ENCODE measurements at regions not wholly inside any gene's neighbourhood (a gene's known extent, or its start where the extent isn't known, plus 50 kb on each side); places are given as distances from the start of the nearest gene placed in this dataset.

GRCh38 chr5:145697251-145697990, 137.7 kb downstream of the PRELID2 start:
- peak; percentile 78 for ATAC-seq
- no peak for TF ChIP-seq ZNF565 (CRISPR knock-in tag; conservative IDR thresholded peaks at IDR 0.05; ENCODE audit: low read depth)

GRCh38 chr5:145689235-145689634, 145.9 kb downstream of the PRELID2 start:
- no peak for ATAC-seq
- no peak for TF ChIP-seq TSHZ2 (CRISPR knock-in tag; IDR thresholded peaks at IDR 0.05)
- TF ChIP-seq ZFP30 (CRISPR knock-in tag; IDR thresholded peaks at IDR 0.05): no peak
- TF ChIP-seq ZFP3 (CRISPR knock-in tag; IDR thresholded peaks at IDR 0.05): no peak
- TF ChIP-seq SNAI2 (CRISPR knock-in tag; IDR thresholded peaks at IDR 0.05): no peak
- TF ChIP-seq PPARA (CRISPR knock-in tag; IDR thresholded peaks at IDR 0.05; ENCODE audit: borderline replicate concordance): no peak
- no peak for TF ChIP-seq RARB (CRISPR knock-in tag; IDR thresholded peaks at IDR 0.05)
- TF ChIP-seq ZC3H10 (CRISPR knock-in tag; IDR thresholded peaks at IDR 0.05): no peak
- TF ChIP-seq TCF4 (CRISPR knock-in tag; IDR thresholded peaks at IDR 0.05; ENCODE audit: borderline replicate concordance): no peak
- TF ChIP-seq ZNF8 (CRISPR knock-in tag; IDR thresholded peaks at IDR 0.05): no peak
- no peak for TF ChIP-seq OSR1 (CRISPR knock-in tag; IDR thresholded peaks at IDR 0.05)
- TF ChIP-seq, protein P1, sequence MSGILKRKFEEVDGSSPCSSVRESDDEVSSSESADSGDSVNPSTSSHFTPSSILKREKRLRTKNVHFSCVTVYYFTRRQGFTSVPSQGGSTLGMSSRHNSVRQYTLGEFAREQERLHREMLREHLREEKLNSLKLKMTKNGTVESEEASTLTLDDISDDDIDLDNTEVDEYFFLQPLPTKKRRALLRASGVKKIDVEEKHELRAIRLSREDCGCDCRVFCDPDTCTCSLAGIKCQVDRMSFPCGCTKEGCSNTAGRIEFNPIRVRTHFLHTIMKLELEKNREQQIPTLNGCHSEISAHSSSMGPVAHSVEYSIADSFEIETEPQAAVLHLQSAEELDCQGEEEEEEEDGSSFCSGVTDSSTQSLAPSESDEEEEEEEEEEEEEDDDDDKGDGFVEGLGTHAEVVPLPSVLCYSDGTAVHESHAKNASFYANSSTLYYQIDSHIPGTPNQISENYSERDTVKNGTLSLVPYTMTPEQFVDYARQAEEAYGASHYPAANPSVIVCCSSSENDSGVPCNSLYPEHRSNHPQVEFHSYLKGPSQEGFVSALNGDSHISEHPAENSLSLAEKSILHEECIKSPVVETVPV (CRISPR knock-in tag; IDR thresholded peaks at IDR 0.05): no peak
- TF ChIP-seq TOX (CRISPR knock-in tag; IDR thresholded peaks at IDR 0.05; ENCODE audit: borderline replicate concordance): no peak
- TF ChIP-seq BACH2 (CRISPR knock-in tag; IDR thresholded peaks at IDR 0.05; ENCODE audit: borderline replicate concordance): no peak

- TF ChIP-seq ARNTL (CRISPR knock-in tag; IDR thresholded peaks at IDR 0.05; ENCODE audit: borderline replicate concordance, low read depth) (no peak), ZFP3 (CRISPR knock-in tag; IDR thresholded peaks at IDR 0.05) (no peak), GLIS3 (CRISPR knock-in tag; IDR thresholded peaks at IDR 0.05) (no peak)
- ATAC-seq: no peak
These were observed 147.2 kb downstream of the PRELID2 start for GRCh38 chr5:145687943-145688342.

DNA sequence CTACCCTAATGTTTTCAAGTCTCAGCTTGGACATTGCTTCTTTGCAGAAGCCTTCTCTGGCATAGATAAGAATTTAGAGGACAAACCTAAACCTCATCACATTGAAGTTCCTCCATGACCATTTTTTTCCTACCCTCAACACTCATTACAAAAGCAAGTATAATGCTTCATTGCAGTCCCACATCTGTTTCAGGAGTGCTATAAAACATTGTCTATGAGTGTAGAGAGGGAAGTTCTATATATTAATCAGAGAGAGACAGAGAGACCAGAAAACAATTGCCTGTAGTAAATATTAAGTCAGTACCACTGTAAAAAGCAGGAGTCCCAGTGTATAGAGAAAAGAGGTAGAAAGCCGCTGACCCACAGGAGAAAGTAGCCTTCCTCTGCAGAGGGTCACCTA, 149.7 kb downstream of the PRELID2 start:
- ATAC-seq: no peak
- TF ChIP-seq GLIS3 (CRISPR knock-in tag; IDR thresholded peaks at IDR 0.05) (no peak), ZNF8 (CRISPR knock-in tag; IDR thresholded peaks at IDR 0.05) (no peak), ZNF565 (CRISPR knock-in tag; conservative IDR thresholded peaks at IDR 0.05; ENCODE audit: low read depth) (no peak)

- no peak for ATAC-seq
- no peak for TF ChIP-seq CREB5 (CRISPR knock-in tag; IDR thresholded peaks at IDR 0.05; ENCODE audit: low read depth)
- TF ChIP-seq TCF4 (CRISPR knock-in tag; IDR thresholded peaks at IDR 0.05; ENCODE audit: borderline replicate concordance): no peak
These were observed 151.7 kb downstream of the PRELID2 start for GRCh38 chr5:145683431-145683830.

- no peak for ATAC-seq
- TF ChIP-seq OSR1 (CRISPR knock-in tag; IDR thresholded peaks at IDR 0.05) (no peak), PPARA (CRISPR knock-in tag; IDR thresholded peaks at IDR 0.05; ENCODE audit: borderline replicate concordance) (no peak), ZNF565 (CRISPR knock-in tag; conservative IDR thresholded peaks at IDR 0.05; ENCODE audit: low read depth) (no peak), ZFP30 (CRISPR knock-in tag; IDR thresholded peaks at IDR 0.05) (no peak), BACH2 (CRISPR knock-in tag; IDR thresholded peaks at IDR 0.05; ENCODE audit: borderline replicate concordance) (no peak), SNAI2 (CRISPR knock-in tag; IDR thresholded peaks at IDR 0.05) (no peak), ARNTL (CRISPR knock-in tag; IDR thresholded peaks at IDR 0.05; ENCODE audit: borderline replicate concordance, low read depth) (no peak), ZNF8 (CRISPR knock-in tag; IDR thresholded peaks at IDR 0.05) (no peak), TOX (CRISPR knock-in tag; IDR thresholded peaks at IDR 0.05; ENCODE audit: borderline replicate concordance) (no peak), CSDC2 (CRISPR knock-in tag; IDR thresholded peaks at IDR 0.05) (no peak), RARB (CRISPR knock-in tag; IDR thresholded peaks at IDR 0.05) (no peak)
- TF ChIP-seq, protein P2, sequence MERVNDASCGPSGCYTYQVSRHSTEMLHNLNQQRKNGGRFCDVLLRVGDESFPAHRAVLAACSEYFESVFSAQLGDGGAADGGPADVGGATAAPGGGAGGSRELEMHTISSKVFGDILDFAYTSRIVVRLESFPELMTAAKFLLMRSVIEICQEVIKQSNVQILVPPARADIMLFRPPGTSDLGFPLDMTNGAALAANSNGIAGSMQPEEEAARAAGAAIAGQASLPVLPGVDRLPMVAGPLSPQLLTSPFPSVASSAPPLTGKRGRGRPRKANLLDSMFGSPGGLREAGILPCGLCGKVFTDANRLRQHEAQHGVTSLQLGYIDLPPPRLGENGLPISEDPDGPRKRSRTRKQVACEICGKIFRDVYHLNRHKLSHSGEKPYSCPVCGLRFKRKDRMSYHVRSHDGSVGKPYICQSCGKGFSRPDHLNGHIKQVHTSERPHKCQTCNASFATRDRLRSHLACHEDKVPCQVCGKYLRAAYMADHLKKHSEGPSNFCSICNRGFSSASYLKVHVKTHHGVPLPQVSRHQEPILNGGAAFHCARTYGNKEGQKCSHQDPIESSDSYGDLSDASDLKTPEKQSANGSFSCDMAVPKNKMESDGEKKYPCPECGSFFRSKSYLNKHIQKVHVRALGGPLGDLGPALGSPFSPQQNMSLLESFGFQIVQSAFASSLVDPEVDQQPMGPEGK (CRISPR knock-in tag; IDR thresholded peaks at IDR 0.05; ENCODE audit: borderline replicate concordance): no peak
- TF ChIP-seq, protein P3, sequence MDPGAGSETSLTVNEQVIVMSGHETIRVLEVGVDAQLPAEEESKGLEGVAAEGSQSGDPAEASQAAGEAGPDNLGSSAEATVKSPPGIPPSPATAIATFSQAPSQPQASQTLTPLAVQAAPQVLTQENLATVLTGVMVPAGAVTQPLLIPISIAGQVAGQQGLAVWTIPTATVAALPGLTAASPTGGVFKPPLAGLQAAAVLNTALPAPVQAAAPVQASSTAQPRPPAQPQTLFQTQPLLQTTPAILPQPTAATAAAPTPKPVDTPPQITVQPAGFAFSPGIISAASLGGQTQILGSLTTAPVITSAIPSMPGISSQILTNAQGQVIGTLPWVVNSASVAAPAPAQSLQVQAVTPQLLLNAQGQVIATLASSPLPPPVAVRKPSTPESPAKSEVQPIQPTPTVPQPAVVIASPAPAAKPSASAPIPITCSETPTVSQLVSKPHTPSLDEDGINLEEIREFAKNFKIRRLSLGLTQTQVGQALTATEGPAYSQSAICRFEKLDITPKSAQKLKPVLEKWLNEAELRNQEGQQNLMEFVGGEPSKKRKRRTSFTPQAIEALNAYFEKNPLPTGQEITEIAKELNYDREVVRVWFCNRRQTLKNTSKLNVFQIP (CRISPR knock-in tag; IDR thresholded peaks at IDR 0.05; ENCODE audit: borderline replicate concordance, low read depth): no peak
These were observed 152.8 kb downstream of the PRELID2 start for GRCh38 chr5:145682197-145682899.
